HG03095 (cell line): ENCODE measurements at regions not wholly inside any gene's neighbourhood (a gene's known extent, or its start where the extent isn't known, plus 50 kb on each side); places are given as distances from the start of the nearest gene placed in this dataset.

Experiments
- ATAC-seq: cut with Tn5 transposase; IDR thresholded peaks from one replicate; pipeline ENCODE4 v1.9.1; 2021; ENCODE audit warnings: moderate library complexity; ENCODE audit not compliant: unreplicated experiment

GRCh38 chr2:176496761-176497160 is 227.5 kb downstream of the MTX2 start:
- ATAC-seq = no peak

DNA sequence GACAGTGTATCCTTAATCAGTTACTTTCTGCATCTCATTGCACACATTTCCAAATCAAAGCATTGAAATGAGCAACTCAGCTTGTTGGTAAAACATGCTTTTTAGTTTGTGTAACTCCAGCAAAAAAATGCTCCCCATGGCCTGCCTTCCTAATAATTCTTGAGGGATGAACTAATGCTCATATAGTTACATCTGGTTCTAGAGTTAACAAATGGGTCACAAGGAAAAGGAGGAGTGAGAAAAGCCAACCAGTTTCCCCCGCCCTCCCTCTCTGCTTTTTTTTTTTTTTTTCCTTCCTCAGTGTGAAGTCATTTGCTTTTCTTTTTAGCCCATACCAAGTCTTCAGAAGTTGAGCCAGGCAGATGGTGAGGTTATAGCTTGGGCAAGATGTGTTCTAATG is 231.7 kb downstream of the MTX2 start:
- no peak for ATAC-seq

DNA sequence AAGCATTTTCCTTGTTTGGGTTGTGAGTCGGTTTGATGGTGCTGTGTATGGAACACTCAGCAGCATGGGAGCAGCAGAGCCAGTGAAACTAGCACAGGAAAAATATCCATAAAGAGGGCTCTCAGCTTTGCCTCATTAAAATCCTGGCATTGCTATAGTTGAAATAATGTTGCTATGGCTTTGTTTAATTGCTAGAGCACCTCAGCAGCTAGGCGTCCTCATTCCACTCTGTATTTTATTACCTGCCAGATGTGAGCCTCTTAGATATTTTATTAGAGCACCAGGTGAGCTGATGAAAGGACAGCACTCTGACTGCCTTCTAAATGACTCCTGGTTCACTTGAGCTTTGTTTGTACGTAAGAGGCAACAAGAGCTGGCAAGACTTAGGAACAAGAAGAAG is 232.4 kb downstream of the MTX2 start:
- ATAC-seq = no peak

GRCh38 chr2:176502619-176503018 is 233.4 kb downstream of the MTX2 start:
- ATAC-seq = no peak

- ATAC-seq = no peak
Measured at GRCh38 chr2:176503776-176504175, 234.5 kb downstream of the MTX2 start.

DNA sequence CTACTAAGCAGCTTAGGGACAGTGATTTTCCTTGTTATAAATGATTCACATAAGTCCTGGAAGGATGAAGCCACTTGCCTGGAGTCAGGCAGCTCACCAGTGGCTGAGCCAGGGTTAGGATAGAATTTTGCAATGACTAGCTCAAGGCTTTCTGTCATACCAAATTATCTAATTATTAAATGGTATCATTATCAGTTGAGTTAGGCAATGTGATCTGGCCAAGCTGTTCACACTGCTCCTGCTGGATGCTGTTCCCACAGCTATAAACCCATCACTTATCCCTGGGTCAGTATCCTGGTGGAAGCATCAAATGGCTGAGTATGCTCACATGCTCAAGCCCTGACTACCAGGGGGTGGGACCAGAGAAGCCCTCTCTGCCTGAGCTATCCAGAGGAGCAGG is 235.2 kb downstream of the MTX2 start:
- ATAC-seq = no peak

- no peak for ATAC-seq
Measured at GRCh38 chr2:176507786-176508185, 238.5 kb downstream of the MTX2 start.

GRCh38 chr2:176508374-176508773 is 239.1 kb downstream of the MTX2 start:
- ATAC-seq = no peak

- peak; percentile 85 for ATAC-seq
Measured at GRCh38 chr2:176508984-176509740, 239.9 kb downstream of the MTX2 start.

DNA sequence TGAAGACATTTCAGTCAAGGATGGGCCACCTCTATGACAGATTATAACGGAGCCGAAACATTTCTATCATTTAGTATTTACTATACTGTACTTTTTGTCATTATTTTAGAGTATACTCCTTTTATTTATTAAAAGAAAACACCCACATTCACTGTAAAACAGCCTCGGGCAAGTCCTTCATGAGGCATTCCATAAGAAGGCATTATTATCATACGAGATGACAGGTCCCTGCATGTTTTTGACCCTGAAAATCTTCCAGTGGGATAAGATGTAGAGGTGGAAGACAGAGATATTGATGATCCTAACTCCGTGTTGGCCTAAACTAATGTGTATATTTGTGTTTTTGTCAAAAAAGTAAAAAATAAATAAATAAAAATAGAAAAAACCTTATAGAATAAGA is 245.0 kb downstream of the MTX2 start:
- ATAC-seq = no peak

DNA sequence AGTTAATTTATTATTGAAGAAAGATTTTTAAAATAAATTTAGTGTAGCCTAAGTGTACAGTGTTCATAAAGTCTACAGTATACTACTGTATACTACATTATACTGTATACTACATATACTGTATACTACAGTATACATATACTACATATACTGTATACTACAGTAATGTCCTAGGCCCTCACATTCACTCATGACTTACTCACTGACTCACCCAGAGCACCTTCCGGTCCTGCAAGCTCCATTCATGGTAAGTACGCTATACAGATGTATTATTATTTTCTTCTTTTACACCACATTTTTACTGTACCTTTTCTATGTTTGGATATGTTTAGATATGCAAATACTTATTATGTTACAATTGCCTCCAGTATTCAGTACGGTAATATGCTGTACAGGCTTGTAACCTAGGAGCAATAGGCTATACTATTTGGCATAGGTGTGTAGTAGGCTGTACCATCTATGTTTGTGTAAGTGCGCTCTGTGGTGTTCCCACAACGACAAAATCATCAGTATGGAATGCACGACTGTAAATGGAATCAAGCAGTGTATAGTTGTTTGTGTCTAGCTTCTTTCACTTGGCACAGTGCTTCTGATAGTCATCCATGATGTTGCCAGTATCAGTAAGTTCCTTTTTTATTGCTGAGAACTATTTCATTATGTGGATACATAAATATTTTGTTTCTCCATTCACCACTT is 245.7 kb downstream of the MTX2 start:
- no peak for ATAC-seq

DNA sequence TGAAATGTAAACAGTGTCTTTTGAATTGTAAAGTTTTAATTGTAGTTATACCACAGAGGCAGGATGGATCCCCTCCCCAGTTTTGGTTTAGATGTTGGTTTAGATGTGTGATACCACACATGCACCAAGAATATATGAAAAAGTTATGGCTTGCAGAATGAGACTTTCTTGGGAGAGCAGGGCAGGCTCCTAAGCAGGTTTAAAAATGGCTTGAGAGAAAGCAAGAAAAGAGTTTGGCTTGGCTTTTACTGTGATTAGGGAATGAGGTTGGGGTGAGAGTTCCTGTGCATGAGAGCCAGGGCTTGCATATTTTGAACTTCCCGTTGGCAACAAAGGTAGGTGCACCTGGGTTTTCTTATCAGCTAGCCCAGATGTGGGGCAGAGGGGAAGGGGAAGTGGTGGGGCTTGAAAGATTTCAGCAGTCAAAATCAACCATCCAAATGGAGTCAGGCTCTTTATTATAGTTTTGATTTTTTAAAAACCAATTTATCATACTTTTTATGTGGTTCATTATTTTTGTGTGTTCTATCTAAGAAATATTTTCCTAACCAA is 246.9 kb downstream of the MTX2 start:
- no peak for ATAC-seq

DNA sequence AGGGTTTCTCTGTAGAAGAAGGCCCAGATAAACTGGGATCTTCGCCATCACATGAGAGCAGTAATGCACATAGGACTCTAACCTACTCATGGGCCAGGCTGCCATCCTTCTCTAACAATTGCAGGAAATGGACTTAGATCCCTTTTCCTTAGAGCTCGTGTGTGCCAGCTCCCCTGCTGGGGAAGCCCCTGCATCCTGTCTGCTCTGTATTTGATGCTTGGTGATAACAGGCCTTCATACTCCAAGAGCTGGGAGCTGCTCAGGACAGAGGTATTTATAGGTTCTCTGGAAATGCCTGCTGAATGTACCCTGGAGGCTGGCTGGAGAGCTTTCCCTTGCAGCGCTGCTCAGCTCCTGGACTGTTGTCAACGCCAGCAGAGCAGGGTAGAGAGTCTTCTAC is 249.6 kb downstream of the MTX2 start:
- no peak for ATAC-seq

DNA sequence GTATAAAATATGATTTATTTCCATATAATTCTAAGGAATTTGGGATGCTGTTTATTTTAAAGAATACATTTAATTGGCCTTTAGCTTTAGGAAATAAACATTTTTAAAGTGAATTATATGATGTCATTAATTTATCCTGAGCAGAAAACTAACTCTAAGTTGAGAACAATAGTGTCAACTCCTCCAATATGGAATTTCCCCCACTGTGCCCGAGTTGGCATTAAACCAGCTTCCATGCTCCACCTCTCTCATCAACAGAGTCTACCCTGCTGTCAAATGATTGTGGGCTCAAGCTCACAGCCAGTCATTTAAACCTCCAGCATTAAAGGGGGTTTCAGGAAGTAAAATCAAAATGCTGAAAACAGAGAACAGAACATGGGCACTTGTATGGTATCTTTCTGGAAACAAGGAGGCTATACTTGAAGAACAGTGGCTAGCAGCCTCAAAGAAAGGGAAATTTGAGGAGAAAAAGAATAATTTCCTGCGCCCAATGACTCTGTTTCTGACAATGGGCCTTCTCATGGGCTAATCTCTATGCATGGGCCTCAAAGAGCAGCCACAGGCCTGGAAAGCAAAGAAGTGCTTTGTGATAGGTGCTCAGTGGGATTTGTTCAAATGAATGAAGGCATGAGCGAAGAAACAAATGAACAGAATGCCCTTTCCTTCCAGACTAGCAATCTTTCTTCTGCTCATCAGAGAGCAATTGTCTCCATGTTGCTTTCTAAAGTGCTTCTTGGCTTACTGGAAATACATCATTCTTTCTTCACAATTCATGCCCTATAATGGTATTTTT is 252.8 kb downstream of the MTX2 start:
- ATAC-seq = no peak

DNA sequence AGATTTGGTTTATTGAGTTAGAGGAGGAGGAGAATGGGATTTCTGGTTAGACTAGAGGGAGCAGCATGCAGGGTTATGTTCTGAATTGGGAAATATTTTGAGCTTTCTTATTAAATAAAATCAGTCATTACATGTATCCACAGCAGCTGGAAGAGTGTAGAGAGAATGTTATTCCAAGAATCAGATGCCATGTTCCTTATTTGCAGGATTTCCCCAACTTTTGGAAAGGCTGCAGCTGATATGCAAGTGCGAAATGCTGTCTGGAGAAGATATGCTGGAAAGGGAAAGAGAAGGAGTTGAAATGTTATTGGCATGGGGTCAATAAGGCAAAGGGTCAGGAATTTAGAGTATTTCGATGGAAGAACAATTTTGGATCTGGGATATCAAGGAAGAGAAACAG is 255.8 kb downstream of the MTX2 start:
- no peak for ATAC-seq

DNA sequence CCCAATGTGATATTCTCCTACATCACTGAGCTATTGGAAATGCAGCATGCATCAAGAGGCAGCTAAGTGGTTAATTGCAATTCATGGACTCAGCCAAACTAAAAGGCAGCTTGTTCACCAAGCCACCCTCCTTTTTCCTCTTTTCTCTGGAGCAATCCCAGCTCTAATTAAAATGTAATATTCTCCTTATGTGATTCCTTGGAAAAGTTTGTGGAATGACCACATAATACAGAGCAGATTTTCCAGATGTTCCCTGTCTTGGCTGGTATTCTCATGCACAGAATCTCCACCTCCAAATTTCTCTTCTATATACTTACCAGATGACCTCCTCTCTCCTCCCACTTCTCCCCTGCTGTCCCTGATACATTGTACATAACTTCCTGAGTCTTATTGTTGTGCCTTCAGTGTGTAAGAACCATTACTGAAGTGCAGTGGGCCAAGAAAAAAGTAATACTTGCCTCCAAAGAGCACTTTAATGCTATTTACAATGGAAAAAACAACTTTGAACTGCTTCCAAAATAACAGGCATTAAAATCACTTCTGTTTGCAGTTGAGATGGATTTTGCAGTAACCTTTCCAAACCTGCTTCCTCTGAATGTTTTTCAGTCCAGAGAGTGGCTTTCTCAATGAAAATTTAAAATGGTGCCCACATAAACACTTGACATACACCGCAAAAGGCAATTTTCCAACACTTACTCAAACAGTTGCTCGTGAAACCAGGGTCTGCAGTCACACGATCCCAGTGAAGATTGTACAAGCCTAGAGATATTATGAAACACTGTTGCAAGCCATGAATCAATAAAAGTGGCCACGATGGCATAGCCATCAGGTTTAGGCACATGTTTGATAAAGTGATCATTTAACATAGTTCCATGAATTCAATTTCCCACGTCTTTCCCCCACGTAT is 258.0 kb downstream of the MTX2 start:
- no peak for ATAC-seq

GRCh38 chr2:176531608-176532007 is 262.4 kb downstream of the MTX2 start:
- ATAC-seq = no peak

- ATAC-seq = no peak
Measured at GRCh38 chr2:176533505-176534193, 264.4 kb downstream of the MTX2 start.

DNA sequence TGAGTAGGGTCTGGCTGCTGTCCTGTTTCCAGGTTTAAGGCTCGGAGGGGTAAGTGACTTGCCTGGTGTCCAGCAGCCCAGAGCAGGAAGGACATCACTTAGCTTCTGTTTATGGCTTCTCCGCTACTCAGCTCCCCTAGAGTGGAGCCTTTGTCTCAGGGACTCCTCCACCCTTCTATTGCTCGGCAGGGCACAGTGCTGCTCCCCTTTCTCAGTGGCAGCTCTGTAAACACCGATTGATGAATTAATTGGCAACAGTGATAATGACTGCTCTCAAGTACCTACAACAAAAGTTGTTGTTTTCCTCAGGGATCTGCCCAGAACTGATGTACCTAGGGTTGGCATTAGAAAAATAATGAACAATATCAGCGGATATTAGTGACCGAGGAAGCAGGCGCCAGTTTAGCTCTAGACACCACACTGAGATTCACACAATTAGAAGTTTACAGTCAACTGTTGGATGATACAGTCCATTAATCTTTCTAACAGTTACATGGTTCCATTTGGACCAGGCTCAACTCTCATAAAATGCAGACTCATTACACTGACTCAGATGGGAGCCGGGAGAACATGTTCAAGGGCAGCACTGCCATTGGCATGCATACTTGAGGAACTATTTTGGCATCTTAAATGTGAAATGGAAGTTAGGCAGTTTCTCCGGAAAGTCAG is 265.7 kb downstream of the MTX2 start:
- ATAC-seq = no peak
